Lower lobe of right lung (tissue), 2 donors: ENCODE measurements at regions not wholly inside any gene's neighbourhood (a gene's known extent, or its start where the extent isn't known, plus 50 kb on each side); places are given as distances from the start of the nearest gene placed in this dataset.
"Not testable (repeated sequence)": the region's sequence is repeated elsewhere in the genome, so short reads cannot be mapped to it uniquely, and the experiment has no call there.

Experiments used
- ATAC-seq, 2 donors: fragments of 200-7000 bp; cut with Tn5 transposase; one replicate each; pipeline ENCODE4 v1.9.1; 2020 to 2022; ENCODE audit warnings: mild to moderate bottlenecking in 2 of 2, moderate library complexity in 2 of 2
- DNase-seq: peaks from one replicate; pipeline ENCODE4 v3.0.0-alpha.2; 2020
- H3K27ac ChIP-seq: fragments of 200-600 bp; one replicate; pipeline ENCODE4 v1.8.0; 2022
- H3K27me3 ChIP-seq: fragments of 200-600 bp; one replicate; pipeline ENCODE4 v1.8.0; 2022; ENCODE audit warnings: low read depth
- H3K36me3 ChIP-seq: fragments of 200-600 bp; one replicate; pipeline ENCODE4 v1.8.0; 2022; ENCODE audit warnings: mild to moderate bottlenecking
- H3K4me1 ChIP-seq: fragments of 200-600 bp; one replicate; pipeline ENCODE4 v1.8.0; 2022
- H3K4me3 ChIP-seq: fragments of 200-600 bp; one replicate; pipeline ENCODE4 v1.8.0; 2022; ENCODE audit warnings: mild to moderate bottlenecking
- H3K9me3 ChIP-seq: fragments of 200-600 bp; one replicate; pipeline ENCODE4 v1.8.0; 2022
- CTCF ChIP-seq: fragments of 200-600 bp; IDR thresholded peaks from one replicate; pipeline ENCODE4 v1.8.0; 2022; ENCODE audit warnings: antibody characterized with exemption, mild to moderate bottlenecking
- intact Hi-C: fragments of 100-400 bp; cut with DNase I; formaldehyde crosslinking; loops from one replicate; pipeline ENCODE4 v1.11.0; 2022
- donor health status: DM: no; HTN: yes; CAD: no; lungs with severe emphysema.

- H3K9me3 ChIP-seq, result no peaks in the 10 kb centered on the region
- ATAC-seq, result no peak
- intact Hi-C loops, result no loop called here
- H3K27ac ChIP-seq, result no peak overlapping the region
- no peak for TF ChIP-seq CTCF
- no peaks in the 10 kb centered on the region for H3K36me3 ChIP-seq
- no peak for DNase-seq
- H3K4me1 ChIP-seq, result no peaks in the 10 kb centered on the region
- H3K27me3 ChIP-seq, result no peaks in the 10 kb centered on the region
- H3K4me3 ChIP-seq, result no peak overlapping the region
Observed at GRCh38 chrX:25873196-25873595, 264.9 kb upstream of the MAGEB18 start.

- Histone ChIP-seq H3K27me3 (no peaks in the 10 kb centered on the region), H3K4me1 (no peaks in the 10 kb centered on the region), H3K9me3 (no peaks in the 10 kb centered on the region), H3K36me3 (no peaks in the 10 kb centered on the region), H3K27ac (no peak overlapping the region), H3K4me3 (no peak overlapping the region)
- no peak for ATAC-seq
- TF ChIP-seq CTCF, result no peak
- no peak for DNase-seq
- intact Hi-C loops, result no loop called here
Observed at GRCh38 chrX:25878806-25879205, 259.3 kb upstream of the MAGEB18 start.

- intact Hi-C loops, H3K36me3 ChIP-seq, ATAC-seq, H3K27ac ChIP-seq, H3K27me3 ChIP-seq, DNase-seq, H3K4me1 ChIP-seq, H3K9me3 ChIP-seq, H3K4me3 ChIP-seq: not testable (repeated sequence)
Observed at GRCh38 chrX:25882503-25882902, 255.6 kb upstream of the MAGEB18 start.

GRCh38 chrX:25897758-25898157 lies 240.4 kb upstream of the MAGEB18 start:
- Histone ChIP-seq H3K4me1 (no peaks in the 10 kb centered on the region), H3K9me3 (no peaks in the 10 kb centered on the region), H3K36me3 (no peaks in the 10 kb centered on the region), H3K27ac (no peak overlapping the region), H3K27me3 (no peaks in the 10 kb centered on the region), H3K4me3 (no peak overlapping the region)
- intact Hi-C loops, result no loop called here
- no peak for TF ChIP-seq CTCF
- DNase-seq (no peak), ATAC-seq (no peak)

- ATAC-seq, H3K36me3 ChIP-seq, H3K9me3 ChIP-seq, intact Hi-C loops, DNase-seq, H3K4me3 ChIP-seq, H3K27me3 ChIP-seq, H3K27ac ChIP-seq, H3K4me1 ChIP-seq: not testable (repeated sequence)
Observed at GRCh38 chrX:25905728-25906127, 232.4 kb upstream of the MAGEB18 start.

- no peaks in the 10 kb centered on the region for H3K36me3 ChIP-seq
- no peak overlapping the region for H3K4me3 ChIP-seq
- no peak overlapping the region for H3K27ac ChIP-seq
- ATAC-seq (no peak), DNase-seq (no peak)
- H3K9me3 ChIP-seq, result no peaks in the 10 kb centered on the region
- intact Hi-C loops, result no loop called here
- H3K27me3 ChIP-seq, result no peaks in the 10 kb centered on the region
- TF ChIP-seq CTCF, result no peak
- no peaks in the 10 kb centered on the region for H3K4me1 ChIP-seq
Observed at GRCh38 chrX:25925946-25926345, 212.2 kb upstream of the MAGEB18 start.

GRCh38 chrX:25928316-25928715 lies 209.8 kb upstream of the MAGEB18 start:
- Histone ChIP-seq H3K4me1 (no peaks in the 10 kb centered on the region), H3K9me3 (no peaks in the 10 kb centered on the region), H3K27ac (no peak overlapping the region), H3K4me3 (no peak overlapping the region), H3K27me3 (no peaks in the 10 kb centered on the region), H3K36me3 (no peaks in the 10 kb centered on the region)
- ATAC-seq (no peak), DNase-seq (no peak)
- TF ChIP-seq CTCF, result no peak
- intact Hi-C loops, result no loop called here
